ENCODE measurements at regions not wholly inside any gene's neighbourhood (a gene's known extent, or its start where the extent isn't known, plus 50 kb on each side); places are given as distances from the start of the nearest gene placed in this dataset.
"Not testable (repeated sequence)": the region's sequence is repeated elsewhere in the genome, so short reads cannot be mapped to it uniquely, and the experiment has no call there.

GRCh38 chr18:60905699-60906098, 427.5 kb upstream of the CDH20 start:
- Mint-ChIP-seq H3K27ac (ENCODE audit: unreplicated experiment) (no peak overlapping the region), H3K27me3 (ENCODE audit: unreplicated experiment) (no peaks in the 10 kb centered on the region), H3K4me1 (ENCODE audit: unreplicated experiment) (no peaks in the 10 kb centered on the region), H3K4me3 (ENCODE audit: unreplicated experiment) (no peak overlapping the region), H3K9me3 (ENCODE audit: unreplicated experiment) (no peaks in the 10 kb centered on the region), H3K36me3 (ENCODE audit: low read depth, unreplicated experiment) (no peaks in the 10 kb centered on the region)
- no peak for DNase-seq (ENCODE audit: low spot score)
- no peak for TF ChIP-seq CTCF (IDR thresholded peaks at IDR 0.05; ENCODE audit: unreplicated experiment)

GRCh38 chr18:60910534-60910933, 422.7 kb upstream of the CDH20 start:
- Mint-ChIP-seq H3K4me3 (ENCODE audit: unreplicated experiment) (no peak overlapping the region), H3K4me1 (ENCODE audit: unreplicated experiment) (peaks cover 13% of the 10 kb centered on the region), H3K27ac (ENCODE audit: unreplicated experiment) (no peak overlapping the region), H3K27me3 (ENCODE audit: unreplicated experiment) (no peaks in the 10 kb centered on the region), H3K36me3 (ENCODE audit: low read depth, unreplicated experiment) (no peaks in the 10 kb centered on the region), H3K9me3 (ENCODE audit: unreplicated experiment) (no peaks in the 10 kb centered on the region)
- no peak for DNase-seq (ENCODE audit: low spot score)
- no peak for TF ChIP-seq CTCF (IDR thresholded peaks at IDR 0.05; ENCODE audit: unreplicated experiment)

GRCh38 chr18:60911504-60911903, 421.7 kb upstream of the CDH20 start:
- no peak for DNase-seq (ENCODE audit: low spot score)
- Mint-ChIP-seq H3K27ac (ENCODE audit: unreplicated experiment) (no peak overlapping the region), H3K27me3 (ENCODE audit: unreplicated experiment) (no peaks in the 10 kb centered on the region), H3K9me3 (ENCODE audit: unreplicated experiment) (no peaks in the 10 kb centered on the region), H3K4me1 (ENCODE audit: unreplicated experiment) (peaks cover 13% of the 10 kb centered on the region), H3K4me3 (ENCODE audit: unreplicated experiment) (no peak overlapping the region), H3K36me3 (ENCODE audit: low read depth, unreplicated experiment) (no peaks in the 10 kb centered on the region)
- TF ChIP-seq CTCF (IDR thresholded peaks at IDR 0.05; ENCODE audit: unreplicated experiment): no peak

- Mint-ChIP-seq H3K27me3 (ENCODE audit: unreplicated experiment) (no peaks in the 10 kb centered on the region), H3K9me3 (ENCODE audit: unreplicated experiment) (no peaks in the 10 kb centered on the region), H3K36me3 (ENCODE audit: low read depth, unreplicated experiment) (no peaks in the 10 kb centered on the region), H3K4me1 (ENCODE audit: unreplicated experiment) (peaks cover 13% of the 10 kb centered on the region), H3K4me3 (ENCODE audit: unreplicated experiment) (no peak overlapping the region), H3K27ac (ENCODE audit: unreplicated experiment) (no peak overlapping the region)
- DNase-seq (ENCODE audit: low spot score): no peak
- no peak for TF ChIP-seq CTCF (IDR thresholded peaks at IDR 0.05; ENCODE audit: unreplicated experiment)
These were observed 418.1 kb upstream of the CDH20 start for GRCh38 chr18:60915160-60915559.

- not testable (repeated sequence) for H3K27ac Mint-ChIP-seq (ENCODE audit: unreplicated experiment); H3K9me3 Mint-ChIP-seq (ENCODE audit: unreplicated experiment)
These were observed 414.4 kb upstream of the CDH20 start for GRCh38 chr18:60918862-60919261.

GRCh38 chr18:60925892-60926291, 407.3 kb upstream of the CDH20 start:
- Mint-ChIP-seq H3K27ac (ENCODE audit: unreplicated experiment) (no peak overlapping the region), H3K36me3 (ENCODE audit: low read depth, unreplicated experiment) (no peaks in the 10 kb centered on the region), H3K4me1 (ENCODE audit: unreplicated experiment) (no peaks in the 10 kb centered on the region), H3K9me3 (ENCODE audit: unreplicated experiment) (no peaks in the 10 kb centered on the region), H3K27me3 (ENCODE audit: unreplicated experiment) (no peaks in the 10 kb centered on the region), H3K4me3 (ENCODE audit: unreplicated experiment) (no peak overlapping the region)
- TF ChIP-seq CTCF (IDR thresholded peaks at IDR 0.05; ENCODE audit: unreplicated experiment): no peak
- DNase-seq (ENCODE audit: low spot score): no peak

More at GRCh38 chr18:60918862-60919261, 414.4 kb upstream of the CDH20 start:
- DNase-seq (ENCODE audit: low spot score); H3K36me3 Mint-ChIP-seq (ENCODE audit: low read depth, unreplicated experiment); H3K4me1 Mint-ChIP-seq (ENCODE audit: unreplicated experiment); H3K27me3 Mint-ChIP-seq (ENCODE audit: unreplicated experiment); H3K4me3 Mint-ChIP-seq (ENCODE audit: unreplicated experiment): not testable (repeated sequence)

All from endothelial cell (in vitro differentiated cells).